ENCODE measurements at regions not wholly inside any gene's neighbourhood (a gene's known extent, or its start where the extent isn't known, plus 50 kb on each side); places are given as distances from the start of the nearest gene placed in this dataset.

DNA sequence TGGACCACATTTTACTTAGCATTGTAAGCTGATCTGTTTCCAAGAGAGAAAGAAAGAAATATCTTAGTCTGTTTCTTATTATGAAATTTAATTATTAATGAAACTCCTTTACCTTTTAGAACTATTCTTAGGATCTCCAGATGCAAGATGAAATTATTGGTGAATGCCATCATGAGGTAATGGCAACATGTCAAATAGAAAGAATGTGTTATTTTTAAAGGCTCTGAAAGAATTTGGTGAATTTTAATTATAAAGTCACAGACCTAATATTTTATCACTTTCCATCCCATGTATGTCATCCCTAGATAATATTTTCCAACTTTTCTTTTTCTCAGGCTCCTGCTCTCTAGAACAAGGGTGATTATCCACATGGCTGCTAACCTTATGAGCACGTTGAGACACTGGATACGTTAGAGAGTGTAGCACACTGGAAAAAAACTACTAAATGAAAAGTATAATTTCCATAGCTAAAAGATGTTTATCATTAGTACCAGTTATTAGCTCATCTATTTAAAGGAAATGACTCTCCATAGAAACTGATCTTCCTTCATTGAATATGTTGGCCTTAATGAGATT lies 95.2 kb upstream of the SCG2 start:
- TF ChIP-seq, protein P1, sequence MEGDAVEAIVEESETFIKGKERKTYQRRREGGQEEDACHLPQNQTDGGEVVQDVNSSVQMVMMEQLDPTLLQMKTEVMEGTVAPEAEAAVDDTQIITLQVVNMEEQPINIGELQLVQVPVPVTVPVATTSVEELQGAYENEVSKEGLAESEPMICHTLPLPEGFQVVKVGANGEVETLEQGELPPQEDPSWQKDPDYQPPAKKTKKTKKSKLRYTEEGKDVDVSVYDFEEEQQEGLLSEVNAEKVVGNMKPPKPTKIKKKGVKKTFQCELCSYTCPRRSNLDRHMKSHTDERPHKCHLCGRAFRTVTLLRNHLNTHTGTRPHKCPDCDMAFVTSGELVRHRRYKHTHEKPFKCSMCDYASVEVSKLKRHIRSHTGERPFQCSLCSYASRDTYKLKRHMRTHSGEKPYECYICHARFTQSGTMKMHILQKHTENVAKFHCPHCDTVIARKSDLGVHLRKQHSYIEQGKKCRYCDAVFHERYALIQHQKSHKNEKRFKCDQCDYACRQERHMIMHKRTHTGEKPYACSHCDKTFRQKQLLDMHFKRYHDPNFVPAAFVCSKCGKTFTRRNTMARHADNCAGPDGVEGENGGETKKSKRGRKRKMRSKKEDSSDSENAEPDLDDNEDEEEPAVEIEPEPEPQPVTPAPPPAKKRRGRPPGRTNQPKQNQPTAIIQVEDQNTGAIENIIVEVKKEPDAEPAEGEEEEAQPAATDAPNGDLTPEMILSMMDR (IDR thresholded peaks at IDR 0.05): no peak
- no peak for TF ChIP-seq ZFX (IDR thresholded peaks at IDR 0.05; ENCODE audit: borderline replicate concordance)

Measured in 22Rv1 (cell line).